Coronary artery (tissue), 2 donors: ENCODE measurements at regions not wholly inside any gene's neighbourhood (a gene's known extent, or its start where the extent isn't known, plus 50 kb on each side); places are given as distances from the start of the nearest gene placed in this dataset.
"Not testable (repeated sequence)": the region's sequence is repeated elsewhere in the genome, so short reads cannot be mapped to it uniquely, and the experiment has no call there.

ENCODE experiments used
- DNase-seq: peaks from one replicate; pipeline ENCODE4 v3.0.0-alpha.2; 2017; ENCODE audit warnings: low spot score
- H3K27ac ChIP-seq, 2 donors: fragments of 200-600 bp; sonication (generic); one replicate each; pipeline ENCODE4 v1.5.1; 2016 to 2019
- H3K4me3 ChIP-seq: fragments of 200-600 bp; sonication (generic); 2 replicates; pipeline ENCODE4 v1.5.1; 2016; ENCODE audit warnings: mild to moderate bottlenecking, moderate library complexity
- CTCF ChIP-seq: fragments of 200-600 bp; sonication (generic); IDR thresholded peaks from one replicate; pipeline ENCODE4 v1.5.1; 2019; ENCODE audit warnings: antibody characterized with exemption

GRCh38 chr4:127250577-127250976 lies 382.2 kb upstream of the INTU start:
- DNase-seq, result no peak
- Histone ChIP-seq H3K27ac (no peak overlapping the region), H3K4me3 (no peak overlapping the region)
- TF ChIP-seq CTCF, result no peak

- H3K4me3 ChIP-seq, result no peak overlapping the region
- H3K27ac ChIP-seq, result no peak overlapping the region
- no peak for DNase-seq
- TF ChIP-seq CTCF, result no peak
These were observed 381.3 kb upstream of the INTU start for GRCh38 chr4:127251423-127251822.

- H3K27ac ChIP-seq, result no peak overlapping the region
These were observed 376.3 kb upstream of the INTU start for GRCh38 chr4:127256500-127256899.

GRCh38 chr4:127261476-127261875 lies 371.3 kb upstream of the INTU start:
- no peak for TF ChIP-seq CTCF
- no peak overlapping the region for H3K4me3 ChIP-seq

More at GRCh38 chr4:127256500-127256899, 376.3 kb upstream of the INTU start:
- H3K4me3 ChIP-seq, result no peak overlapping the region
- no peak for DNase-seq
- TF ChIP-seq CTCF, result no peak

GRCh38 chr4:127268367-127268766 lies 364.4 kb upstream of the INTU start:
- no peak for DNase-seq
- TF ChIP-seq CTCF, result no peak

More at GRCh38 chr4:127261476-127261875, 371.3 kb upstream of the INTU start:
- no peak for DNase-seq
- no peak overlapping the region for H3K27ac ChIP-seq

GRCh38 chr4:127277023-127277422 lies 355.7 kb upstream of the INTU start:
- H3K27ac ChIP-seq, H3K4me3 ChIP-seq, DNase-seq: not testable (repeated sequence)

More at GRCh38 chr4:127268367-127268766, 364.4 kb upstream of the INTU start:
- Histone ChIP-seq H3K4me3 (no peak overlapping the region), H3K27ac (no peak overlapping the region)

- no peak for TF ChIP-seq CTCF
- Histone ChIP-seq H3K4me3 (no peak overlapping the region), H3K27ac (no peak overlapping the region)
- no peak for DNase-seq
These were observed 348.5 kb upstream of the INTU start for GRCh38 chr4:127284236-127284635.

GRCh38 chr4:127291316-127291715 lies 341.4 kb upstream of the INTU start:
- Histone ChIP-seq H3K27ac (no peak overlapping the region), H3K4me3 (no peak overlapping the region)
- TF ChIP-seq CTCF, result no peak
- DNase-seq, result no peak
